ENCODE measurements at regions not wholly inside any gene's neighbourhood (a gene's known extent, or its start where the extent isn't known, plus 50 kb on each side); places are given as distances from the start of the nearest gene placed in this dataset.

GRCh38 chr17:12201294-12201880, 180.7 kb downstream of the MAP2K4 start:
- TF ChIP-seq CTCF (IDR thresholded peaks at IDR 0.05) (no peak), POLR2A (IDR thresholded peaks at IDR 0.05) (no peak)

Data from prostate gland (tissue), 2 donors.